NB4 (cell line): ENCODE measurements at regions not wholly inside any gene's neighbourhood (a gene's known extent, or its start where the extent isn't known, plus 50 kb on each side); places are given as distances from the start of the nearest gene placed in this dataset.

Experiments used
- CTCF ChIP-seq: IDR thresholded peaks from one replicate; pipeline ENCODE4 v1.5.1; 2012; ENCODE audit warnings: low read depth, low read length
- MAX ChIP-seq: IDR thresholded peaks from 2 replicates; pipeline ENCODE4 v1.6.1; 2011; ENCODE audit warnings: low read depth, low read length
- POLR2A ChIP-seq: IDR thresholded peaks from 2 replicates; pipeline ENCODE4 v1.6.1; 2011; ENCODE audit warnings: mild to moderate bottlenecking; ENCODE audit not compliant: insufficient read length; ENCODE audit errors: extremely low read depth

GRCh38 chr6:14258695-14259593 is 141.4 kb downstream of the CD83 start:
- TF ChIP-seq CTCF (no peak), POLR2A (no peak), MAX (no peak)
